DMS153 treated with DMSO at 0.1 percent for 48 hours (cell line): ENCODE measurements at regions not wholly inside any gene's neighbourhood (a gene's known extent, or its start where the extent isn't known, plus 50 kb on each side); places are given as distances from the start of the nearest gene placed in this dataset.
A peak's percentile ranks its signal among the peaks of the same experiment; 100 is the strongest.

ENCODE experiments used
- DNase-seq: peaks from one replicate; lab custom pipeline; 2025; ENCODE audit not compliant: unreplicated experiment; lab: John Stamatoyannopoulos, UW

GRCh38 chr11:91960770-91961169 is 263.8 kb upstream of the FAT3 start:
- no peak for DNase-seq

GRCh38 chr11:91959411-91959810 is 265.2 kb upstream of the FAT3 start:
- no peak for DNase-seq

- no peak for DNase-seq
Observed at GRCh38 chr11:91956711-91957110, 267.9 kb upstream of the FAT3 start.

GRCh38 chr11:91955206-91955605 is 269.4 kb upstream of the FAT3 start:
- DNase-seq: no peak

- DNase-seq: no peak
Observed at GRCh38 chr11:91952056-91952455, 272.6 kb upstream of the FAT3 start.

- peak; percentile 90 for DNase-seq
Observed at GRCh38 chr11:91947215-91947820, 277.3 kb upstream of the FAT3 start.

- peak; percentile 22 for DNase-seq
Observed at GRCh38 chr11:91946397-91946951, 278.1 kb upstream of the FAT3 start.

GRCh38 chr11:91935120-91935519 is 289.5 kb upstream of the FAT3 start:
- no peak for DNase-seq

- no peak for DNase-seq
Observed at GRCh38 chr11:91932151-91932821, 292.3 kb upstream of the FAT3 start.

GRCh38 chr11:91927448-91927847 is 297.2 kb upstream of the FAT3 start:
- DNase-seq: no peak

GRCh38 chr11:91926965-91927364 is 297.7 kb upstream of the FAT3 start:
- DNase-seq: no peak

GRCh38 chr11:91922846-91923245 is 301.8 kb upstream of the FAT3 start:
- DNase-seq: no peak

- DNase-seq: no peak
Observed at GRCh38 chr11:91921974-91922373, 302.6 kb upstream of the FAT3 start.

GRCh38 chr11:91913407-91913806 is 311.2 kb upstream of the FAT3 start:
- DNase-seq: no peak

GRCh38 chr11:91912322-91912721 is 312.3 kb upstream of the FAT3 start:
- DNase-seq: no peak

- DNase-seq: no peak
Observed at GRCh38 chr11:91906871-91907624, 317.6 kb upstream of the FAT3 start.

GRCh38 chr11:91904792-91905785 is 319.5 kb upstream of the FAT3 start:
- no peak for DNase-seq

GRCh38 chr11:91902312-91902711 is 322.3 kb upstream of the FAT3 start:
- DNase-seq: no peak

- DNase-seq: no peak
Observed at GRCh38 chr11:91880660-91881059, 344.0 kb upstream of the FAT3 start.

- no peak for DNase-seq
Observed at GRCh38 chr11:91876746-91877145, 347.9 kb upstream of the FAT3 start.

- DNase-seq: no peak
Observed at GRCh38 chr11:91872243-91872642, 352.4 kb upstream of the FAT3 start.
